ENCODE measurements at regions not wholly inside any gene's neighbourhood (a gene's known extent, or its start where the extent isn't known, plus 50 kb on each side); places are given as distances from the start of the nearest gene placed in this dataset.

- H3K27ac Mint-ChIP-seq: peak overlapping the region in 1 of 2 donors; percentile 26
- CTCF ChIA-PET: interaction anchor here in 1 of 2 donors (1.0 kb wide), 1 partner anchor 18 kb away, joined by 3 read pairs; no protein-coding TSS in a partner anchor
- H3K4me1 Mint-ChIP-seq: peaks cover 24 to 28% (median 25%) of the 10 kb centered on the region in 3 donors
- no CpG with 5 or more reads among the region's 3 CpGs for WGBS (ENCODE audit: insufficient coverage)
- H3K27me3 ChIP-seq (replicated peaks in 1 of 2; ENCODE audit: control insufficient read depth in 2 of 2, extremely low read depth in 1 of 2, insufficient read depth in 2 of 2, low read length in 1 of 2): peaks cover 0 to 15% of the 10 kb centered on the region in 2 experiments
- H3K4me3 ChIP-seq (ENCODE audit: control insufficient read depth in 1 of 2, extremely low read depth in 1 of 2, low read length in 1 of 2): no peak overlapping the region
- H3K4me1 ChIP-seq (ENCODE audit: control insufficient read depth in 1 of 2, extremely low read depth in 1 of 2, insufficient read depth in 2 of 2, low read length in 2 of 2): peaks cover 8 to 23% of the 10 kb centered on the region in 2 experiments
- H3K4me3 Mint-ChIP-seq: no peak overlapping the region
- H3K36me3 ChIP-seq (ENCODE audit: control insufficient read depth in 2 of 2, extremely low read depth in 1 of 2, insufficient read depth in 1 of 2, low read length in 1 of 2): no peaks in the 10 kb centered on the region
- H3K27ac ChIP-seq (ENCODE audit: low read length): no peak overlapping the region
- no peak for ATAC-seq (replicated peaks in 1 of 4)
- POLR2A ChIA-PET: no interaction called here
- no peak for DNase-seq
- H3K27me3 Mint-ChIP-seq: peaks cover 0 to 26% of the 10 kb centered on the region in 2 donors
- H3K9me3 ChIP-seq: peaks cover 4% of the 10 kb centered on the region
- peaks cover 4 to 36% (median 23%) of the 10 kb centered on the region in 3 donors for H3K9me3 Mint-ChIP-seq
- peaks cover 16% of the 10 kb centered on the region for H3K36me3 Mint-ChIP-seq
Observed at GRCh38 chr21:35430260-35430659, 381.2 kb upstream of the RUNX1 start.

- Mint-ChIP-seq H3K9me3 (peaks cover 4 to 25% (median 12%) of the 10 kb centered on the region in 3 donors), H3K27me3 (peaks cover 0 to 21% of the 10 kb centered on the region in 2 donors), H3K36me3 (peaks cover 16% of the 10 kb centered on the region), H3K4me3 (peak overlapping the region in 1 of 3 donors; percentile 74), H3K27ac (no peak overlapping the region), H3K4me1 (peaks cover 24 to 28% (median 25%) of the 10 kb centered on the region in 3 donors)
- Histone ChIP-seq H3K4me1 (ENCODE audit: control insufficient read depth in 1 of 2, extremely low read depth in 1 of 2, insufficient read depth in 2 of 2, low read length in 2 of 2) (peaks cover 8 to 23% of the 10 kb centered on the region in 2 experiments), H3K27me3 (replicated peaks in 1 of 2; ENCODE audit: control insufficient read depth in 2 of 2, extremely low read depth in 1 of 2, insufficient read depth in 2 of 2, low read length in 1 of 2) (peaks cover 0 to 15% of the 10 kb centered on the region in 2 experiments), H3K4me3 (ENCODE audit: control insufficient read depth in 1 of 2, extremely low read depth in 1 of 2, low read length in 1 of 2) (no peak overlapping the region), H3K36me3 (ENCODE audit: control insufficient read depth in 2 of 2, extremely low read depth in 1 of 2, insufficient read depth in 1 of 2, low read length in 1 of 2) (no peaks in the 10 kb centered on the region), H3K9me3 (no peaks in the 10 kb centered on the region), H3K27ac (ENCODE audit: low read length) (no peak overlapping the region)
- DNase-seq (no peak), ATAC-seq (replicated peaks in 1 of 4) (no peak)
- CTCF ChIA-PET: no interaction called here
- POLR2A ChIA-PET: interaction anchor here in 1 of 2 donors (0.6 kb wide), 1 partner anchor 39 kb away, joined by 3 read pairs; no protein-coding TSS in a partner anchor
Observed at GRCh38 chr21:35428937-35429336, 379.8 kb upstream of the RUNX1 start.

GRCh38 chr21:35428489-35428888, 379.4 kb upstream of the RUNX1 start:
- H3K9me3 Mint-ChIP-seq: peaks cover 4 to 21% (median 12%) of the 10 kb centered on the region in 3 donors
- peaks cover 8 to 23% of the 10 kb centered on the region in 2 experiments for H3K4me1 ChIP-seq (ENCODE audit: control insufficient read depth in 1 of 2, extremely low read depth in 1 of 2, insufficient read depth in 2 of 2, low read length in 2 of 2)
- peak overlapping the region in 1 of 2 donors; percentile 12 for H3K27ac Mint-ChIP-seq
- peaks cover 11% of the 10 kb centered on the region for H3K36me3 Mint-ChIP-seq
- ChIA-PET CTCF (interaction anchor here in 1 of 2 donors (0.5 kb wide), 1 partner anchor 713 kb away, joined by 6 read pairs; no protein-coding TSS in a partner anchor), POLR2A (no interaction called here)
- peaks cover 0 to 21% of the 10 kb centered on the region in 2 donors for H3K27me3 Mint-ChIP-seq
- no peaks in the 10 kb centered on the region for H3K36me3 ChIP-seq (ENCODE audit: control insufficient read depth in 2 of 2, extremely low read depth in 1 of 2, insufficient read depth in 1 of 2, low read length in 1 of 2)
- H3K27me3 ChIP-seq (replicated peaks in 1 of 2; ENCODE audit: control insufficient read depth in 2 of 2, extremely low read depth in 1 of 2, insufficient read depth in 2 of 2, low read length in 1 of 2): peaks cover 0 to 15% of the 10 kb centered on the region in 2 experiments
- no peak overlapping the region for H3K4me3 ChIP-seq (ENCODE audit: control insufficient read depth in 1 of 2, extremely low read depth in 1 of 2, low read length in 1 of 2)
- H3K9me3 ChIP-seq: no peaks in the 10 kb centered on the region
- no peak overlapping the region for H3K27ac ChIP-seq (ENCODE audit: low read length)
- peak overlapping the region; percentile 4 to 74 (median 22) for H3K4me3 Mint-ChIP-seq
- peaks cover 24 to 28% (median 25%) of the 10 kb centered on the region in 3 donors for H3K4me1 Mint-ChIP-seq
- DNase-seq (peak in 34 of 35 experiments; percentile 6 to 61 (median 44)), ATAC-seq (replicated peaks in 1 of 4) (peak; percentile 97 to 100 (median 98))
- WGBS (ENCODE audit: insufficient coverage): 0% methylated on average over 2 of the region's 9 CpGs

GRCh38 chr21:35428001-35428320, 378.9 kb upstream of the RUNX1 start:
- Histone ChIP-seq H3K9me3 (no peaks in the 10 kb centered on the region), H3K27ac (ENCODE audit: low read length) (no peak overlapping the region), H3K4me1 (ENCODE audit: control insufficient read depth in 1 of 2, extremely low read depth in 1 of 2, insufficient read depth in 2 of 2, low read length in 2 of 2) (peaks cover 8 to 23% of the 10 kb centered on the region in 2 experiments), H3K36me3 (ENCODE audit: control insufficient read depth in 2 of 2, extremely low read depth in 1 of 2, insufficient read depth in 1 of 2, low read length in 1 of 2) (no peaks in the 10 kb centered on the region), H3K4me3 (ENCODE audit: control insufficient read depth in 1 of 2, extremely low read depth in 1 of 2, low read length in 1 of 2) (no peak overlapping the region), H3K27me3 (replicated peaks in 1 of 2; ENCODE audit: control insufficient read depth in 2 of 2, extremely low read depth in 1 of 2, insufficient read depth in 2 of 2, low read length in 1 of 2) (peaks cover 0 to 15% of the 10 kb centered on the region in 2 experiments)
- POLR2A ChIA-PET: no interaction called here
- Mint-ChIP-seq H3K9me3 (peaks cover 4 to 15% (median 11%) of the 10 kb centered on the region in 3 donors), H3K4me3 (peak overlapping the region; percentile 4 to 74 (median 22)), H3K4me1 (peaks cover 24 to 28% (median 25%) of the 10 kb centered on the region in 3 donors), H3K36me3 (peaks cover 6% of the 10 kb centered on the region), H3K27me3 (peaks cover 0 to 21% of the 10 kb centered on the region in 2 donors), H3K27ac (peak overlapping the region in 1 of 2 donors; percentile 12)
- peak in 1 of 35 experiments; percentile 11 for DNase-seq
- ATAC-seq (replicated peaks in 1 of 4): peak; percentile 48 to 67 (median 60)
- CTCF ChIA-PET: interaction anchor here in 1 of 2 donors (0.5 kb wide), 1 partner anchor 713 kb away, joined by 6 read pairs; no protein-coding TSS in a partner anchor

GRCh38 chr21:35427320-35428000, 378.4 kb upstream of the RUNX1 start:
- DNase-seq: no peak
- H3K4me3 ChIP-seq (ENCODE audit: control insufficient read depth in 1 of 2, extremely low read depth in 1 of 2, low read length in 1 of 2): no peak overlapping the region
- 95% methylated on average over 4 of the region's 9 CpGs for WGBS (ENCODE audit: insufficient coverage)
- H3K36me3 ChIP-seq (ENCODE audit: control insufficient read depth in 2 of 2, extremely low read depth in 1 of 2, insufficient read depth in 1 of 2, low read length in 1 of 2): no peaks in the 10 kb centered on the region
- no peak overlapping the region for H3K27ac Mint-ChIP-seq
- ChIA-PET POLR2A (interaction anchor here (0.5 to 0.7 kb wide), 2 partner anchors 467 to 1535 kb away, joined by 3 to 4 read pairs; no protein-coding TSS in a partner anchor), CTCF (no interaction called here)
- H3K27ac ChIP-seq (ENCODE audit: low read length): no peak overlapping the region
- H3K9me3 Mint-ChIP-seq: peaks cover under 1 to 14% (median 6%) of the 10 kb centered on the region in 3 donors
- H3K27me3 Mint-ChIP-seq: peaks cover 0 to 21% of the 10 kb centered on the region in 2 donors
- ATAC-seq (replicated peaks in 1 of 4): no peak
- peaks cover 8 to 23% of the 10 kb centered on the region in 2 experiments for H3K4me1 ChIP-seq (ENCODE audit: control insufficient read depth in 1 of 2, extremely low read depth in 1 of 2, insufficient read depth in 2 of 2, low read length in 2 of 2)
- peaks cover 24 to 28% (median 25%) of the 10 kb centered on the region in 3 donors for H3K4me1 Mint-ChIP-seq
- peak overlapping the region in 1 of 3 donors; percentile 74 for H3K4me3 Mint-ChIP-seq
- H3K9me3 ChIP-seq: no peaks in the 10 kb centered on the region
- H3K27me3 ChIP-seq (replicated peaks in 1 of 2; ENCODE audit: control insufficient read depth in 2 of 2, extremely low read depth in 1 of 2, insufficient read depth in 2 of 2, low read length in 1 of 2): peaks cover 0 to 15% of the 10 kb centered on the region in 2 experiments
- H3K36me3 Mint-ChIP-seq: peaks cover under 1% of the 10 kb centered on the region

- Mint-ChIP-seq H3K27ac (no peak overlapping the region), H3K27me3 (peaks cover 0 to 21% of the 10 kb centered on the region in 2 donors), H3K4me1 (peaks cover 24 to 28% (median 25%) of the 10 kb centered on the region in 3 donors), H3K4me3 (no peak overlapping the region), H3K36me3 (no peaks in the 10 kb centered on the region), H3K9me3 (peaks cover 0 to 14% (median 5%) of the 10 kb centered on the region in 3 donors)
- H3K4me1 ChIP-seq (ENCODE audit: control insufficient read depth in 1 of 2, extremely low read depth in 1 of 2, insufficient read depth in 2 of 2, low read length in 2 of 2): peaks cover 8 to 23% of the 10 kb centered on the region in 2 experiments
- ChIA-PET CTCF (no interaction called here), POLR2A (interaction anchor here (0.6 to 0.7 kb wide), 3 partner anchors 103 to 1534 kb away, joined by 3 to 4 read pairs (median 4); no protein-coding TSS in a partner anchor)
- DNase-seq (no peak), ATAC-seq (replicated peaks in 1 of 4) (no peak)
- peaks cover 2% of the 10 kb centered on the region for H3K9me3 ChIP-seq
- no peaks in the 10 kb centered on the region for H3K36me3 ChIP-seq (ENCODE audit: control insufficient read depth in 2 of 2, extremely low read depth in 1 of 2, insufficient read depth in 1 of 2, low read length in 1 of 2)
- H3K27me3 ChIP-seq (replicated peaks in 1 of 2; ENCODE audit: control insufficient read depth in 2 of 2, extremely low read depth in 1 of 2, insufficient read depth in 2 of 2, low read length in 1 of 2): peaks cover 0 to 15% of the 10 kb centered on the region in 2 experiments
- no CpG with 5 or more reads among the region's 2 CpGs for WGBS (ENCODE audit: insufficient coverage)
- no peak overlapping the region for H3K4me3 ChIP-seq (ENCODE audit: control insufficient read depth in 1 of 2, extremely low read depth in 1 of 2, low read length in 1 of 2)
- H3K27ac ChIP-seq (ENCODE audit: low read length): no peak overlapping the region
Observed at GRCh38 chr21:35426897-35427296, 377.8 kb upstream of the RUNX1 start.
